ENCODE measurements at regions not wholly inside any gene's neighbourhood (a gene's known extent, or its start where the extent isn't known, plus 50 kb on each side); places are given as distances from the start of the nearest gene placed in this dataset.

DNA sequence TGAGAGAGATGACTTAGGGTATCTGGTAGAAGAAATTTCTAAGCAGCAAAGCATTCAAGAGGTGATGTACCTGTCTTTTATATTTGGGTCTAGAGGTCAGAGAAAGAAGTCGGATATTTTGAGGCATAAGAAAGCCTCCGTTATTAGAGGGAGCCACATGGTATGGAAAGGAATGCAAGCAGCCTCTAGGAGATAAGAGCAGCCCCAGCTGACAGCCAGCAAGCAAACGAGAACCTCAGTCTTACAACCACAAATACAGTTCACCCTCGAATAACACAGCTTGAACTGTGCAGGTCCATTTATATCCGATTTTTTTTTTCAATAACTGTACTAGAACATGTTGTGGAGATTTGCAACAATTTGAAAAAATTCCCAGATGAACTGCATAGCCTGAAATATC is 190.7 kb upstream of the VGLL2 start:
- BruUV-seq (replicated peaks), result no TSS peak
- FAIRE-seq (no peak), DNase-seq (ENCODE audit: low read depth, low spot score) (no peak), ATAC-seq (no peak)
- ChIA-PET POLR2A (no interaction called here), RAD21 (ENCODE audit: unreplicated experiment) (no interaction called here), CTCF (no interaction called here), SMC1A (ENCODE audit: uncharacterized antibody, unreplicated experiment) (no interaction called here)
- Histone ChIP-seq H4K20me1 (ENCODE audit: control insufficient read depth, insufficient read depth) (no peaks in the 10 kb centered on the region), H3K36me3 (ENCODE audit: control insufficient read depth in 2 of 2, insufficient read depth in 2 of 2, low read length in 1 of 2) (no peaks in the 10 kb centered on the region), H3K27me3 (replicated peaks in 1 of 2; ENCODE audit: control insufficient read depth in 2 of 2, insufficient read depth in 2 of 2, low read length in 1 of 2) (no peaks in the 10 kb centered on the region), H3K9me3 (replicated peaks; ENCODE audit: control insufficient read depth, insufficient read depth, low read length) (no peaks in the 10 kb centered on the region), H3K27ac (ENCODE audit: control insufficient read depth, insufficient read depth) (no peak overlapping the region), H2AFZ (ENCODE audit: control insufficient read depth, low read depth, low read length) (no peak overlapping the region), H3K79me2 (ENCODE audit: control insufficient read depth, insufficient read depth, low read length) (no peaks in the 10 kb centered on the region), H3K4me1 (ENCODE audit: control insufficient read depth, insufficient read depth, low read length) (no peaks in the 10 kb centered on the region), H3K9ac (ENCODE audit: control insufficient read depth, insufficient read depth, low read length) (no peak overlapping the region), H3K4me2 (ENCODE audit: control insufficient read depth, insufficient read depth) (no peak overlapping the region), H3K4me3 (no peak overlapping the region)
- in situ Hi-C loops (cut with MboI), result no loop called here
- WGBS (ENCODE audit: insufficient coverage, insufficient replicate concordance, low lambda C conversion rate, missing lambda C conversion rate), result 13% methylated on average over 5 of the region's 5 CpGs
- TF ChIP-seq SREBF2 (IDR thresholded peaks at IDR 0.05; ENCODE audit: low read length) (no peak), EZH2 (IDR thresholded peaks at IDR 0.05; ENCODE audit: borderline replicate concordance, control insufficient read depth, low read depth, low read length) (no peak), ZNF217 (IDR thresholded peaks at IDR 0.05) (no peak), POU2F2 (IDR thresholded peaks at IDR 0.05; ENCODE audit: borderline replicate concordance, low read depth, low read length) (no peak), NBN (IDR thresholded peaks at IDR 0.05) (no peak), STAT3 (IDR thresholded peaks at IDR 0.05; ENCODE audit: low read depth, low read length) (no peak), FOS (IDR thresholded peaks at IDR 0.05; ENCODE audit: borderline replicate concordance, extremely low read depth, insufficient read length) (no peak)
- TF ChIP-seq, protein P1, sequence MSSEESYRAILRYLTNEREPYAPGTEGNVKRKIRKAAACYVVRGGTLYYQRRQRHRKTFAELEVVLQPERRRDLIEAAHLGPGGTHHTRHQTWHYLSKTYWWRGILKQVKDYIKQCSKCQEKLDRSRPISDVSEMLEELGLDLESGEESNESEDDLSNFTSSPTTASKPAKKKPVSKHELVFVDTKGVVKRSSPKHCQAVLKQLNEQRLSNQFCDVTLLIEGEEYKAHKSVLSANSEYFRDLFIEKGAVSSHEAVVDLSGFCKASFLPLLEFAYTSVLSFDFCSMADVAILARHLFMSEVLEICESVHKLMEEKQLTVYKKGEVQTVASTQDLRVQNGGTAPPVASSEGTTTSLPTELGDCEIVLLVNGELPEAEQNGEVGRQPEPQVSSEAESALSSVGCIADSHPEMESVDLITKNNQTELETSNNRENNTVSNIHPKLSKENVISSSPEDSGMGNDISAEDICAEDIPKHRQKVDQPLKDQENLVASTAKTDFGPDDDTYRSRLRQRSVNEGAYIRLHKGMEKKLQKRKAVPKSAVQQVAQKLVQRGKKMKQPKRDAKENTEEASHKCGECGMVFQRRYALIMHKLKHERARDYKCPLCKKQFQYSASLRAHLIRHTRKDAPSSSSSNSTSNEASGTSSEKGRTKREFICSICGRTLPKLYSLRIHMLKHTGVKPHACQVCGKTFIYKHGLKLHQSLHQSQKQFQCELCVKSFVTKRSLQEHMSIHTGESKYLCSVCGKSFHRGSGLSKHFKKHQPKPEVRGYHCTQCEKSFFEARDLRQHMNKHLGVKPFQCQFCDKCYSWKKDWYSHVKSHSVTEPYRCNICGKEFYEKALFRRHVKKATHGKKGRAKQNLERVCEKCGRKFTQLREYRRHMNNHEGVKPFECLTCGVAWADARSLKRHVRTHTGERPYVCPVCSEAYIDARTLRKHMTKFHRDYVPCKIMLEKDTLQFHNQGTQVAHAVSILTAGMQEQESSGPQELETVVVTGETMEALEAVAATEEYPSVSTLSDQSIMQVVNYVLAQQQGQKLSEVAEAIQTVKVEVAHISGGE (CRISPR knock-in tag; IDR thresholded peaks at IDR 0.05), result no peak
- TF ChIP-seq, protein P2, sequence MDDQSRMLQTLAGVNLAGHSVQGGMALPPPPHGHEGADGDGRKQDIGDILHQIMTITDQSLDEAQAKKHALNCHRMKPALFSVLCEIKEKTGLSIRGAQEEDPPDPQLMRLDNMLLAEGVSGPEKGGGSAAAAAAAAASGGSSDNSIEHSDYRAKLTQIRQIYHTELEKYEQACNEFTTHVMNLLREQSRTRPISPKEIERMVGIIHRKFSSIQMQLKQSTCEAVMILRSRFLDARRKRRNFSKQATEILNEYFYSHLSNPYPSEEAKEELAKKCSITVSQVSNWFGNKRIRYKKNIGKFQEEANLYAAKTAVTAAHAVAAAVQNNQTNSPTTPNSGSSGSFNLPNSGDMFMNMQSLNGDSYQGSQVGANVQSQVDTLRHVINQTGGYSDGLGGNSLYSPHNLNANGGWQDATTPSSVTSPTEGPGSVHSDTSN (IDR thresholded peaks at IDR 0.05; ENCODE audit: insufficient replicate concordance, low read depth, low read length), result no peak
- TF ChIP-seq, protein P3, sequence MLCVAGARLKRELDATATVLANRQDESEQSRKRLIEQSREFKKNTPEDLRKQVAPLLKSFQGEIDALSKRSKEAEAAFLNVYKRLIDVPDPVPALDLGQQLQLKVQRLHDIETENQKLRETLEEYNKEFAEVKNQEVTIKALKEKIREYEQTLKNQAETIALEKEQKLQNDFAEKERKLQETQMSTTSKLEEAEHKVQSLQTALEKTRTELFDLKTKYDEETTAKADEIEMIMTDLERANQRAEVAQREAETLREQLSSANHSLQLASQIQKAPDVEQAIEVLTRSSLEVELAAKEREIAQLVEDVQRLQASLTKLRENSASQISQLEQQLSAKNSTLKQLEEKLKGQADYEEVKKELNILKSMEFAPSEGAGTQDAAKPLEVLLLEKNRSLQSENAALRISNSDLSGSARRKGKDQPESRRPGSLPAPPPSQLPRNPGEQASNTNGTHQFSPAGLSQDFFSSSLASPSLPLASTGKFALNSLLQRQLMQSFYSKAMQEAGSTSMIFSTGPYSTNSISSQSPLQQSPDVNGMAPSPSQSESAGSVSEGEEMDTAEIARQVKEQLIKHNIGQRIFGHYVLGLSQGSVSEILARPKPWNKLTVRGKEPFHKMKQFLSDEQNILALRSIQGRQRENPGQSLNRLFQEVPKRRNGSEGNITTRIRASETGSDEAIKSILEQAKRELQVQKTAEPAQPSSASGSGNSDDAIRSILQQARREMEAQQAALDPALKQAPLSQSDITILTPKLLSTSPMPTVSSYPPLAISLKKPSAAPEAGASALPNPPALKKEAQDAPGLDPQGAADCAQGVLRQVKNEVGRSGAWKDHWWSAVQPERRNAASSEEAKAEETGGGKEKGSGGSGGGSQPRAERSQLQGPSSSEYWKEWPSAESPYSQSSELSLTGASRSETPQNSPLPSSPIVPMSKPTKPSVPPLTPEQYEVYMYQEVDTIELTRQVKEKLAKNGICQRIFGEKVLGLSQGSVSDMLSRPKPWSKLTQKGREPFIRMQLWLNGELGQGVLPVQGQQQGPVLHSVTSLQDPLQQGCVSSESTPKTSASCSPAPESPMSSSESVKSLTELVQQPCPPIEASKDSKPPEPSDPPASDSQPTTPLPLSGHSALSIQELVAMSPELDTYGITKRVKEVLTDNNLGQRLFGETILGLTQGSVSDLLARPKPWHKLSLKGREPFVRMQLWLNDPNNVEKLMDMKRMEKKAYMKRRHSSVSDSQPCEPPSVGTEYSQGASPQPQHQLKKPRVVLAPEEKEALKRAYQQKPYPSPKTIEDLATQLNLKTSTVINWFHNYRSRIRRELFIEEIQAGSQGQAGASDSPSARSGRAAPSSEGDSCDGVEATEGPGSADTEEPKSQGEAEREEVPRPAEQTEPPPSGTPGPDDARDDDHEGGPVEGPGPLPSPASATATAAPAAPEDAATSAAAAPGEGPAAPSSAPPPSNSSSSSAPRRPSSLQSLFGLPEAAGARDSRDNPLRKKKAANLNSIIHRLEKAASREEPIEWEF (IDR thresholded peaks at IDR 0.05; ENCODE audit: insufficient replicate concordance, low read depth, low read length), result no peak
- TF ChIP-seq, protein P4, sequence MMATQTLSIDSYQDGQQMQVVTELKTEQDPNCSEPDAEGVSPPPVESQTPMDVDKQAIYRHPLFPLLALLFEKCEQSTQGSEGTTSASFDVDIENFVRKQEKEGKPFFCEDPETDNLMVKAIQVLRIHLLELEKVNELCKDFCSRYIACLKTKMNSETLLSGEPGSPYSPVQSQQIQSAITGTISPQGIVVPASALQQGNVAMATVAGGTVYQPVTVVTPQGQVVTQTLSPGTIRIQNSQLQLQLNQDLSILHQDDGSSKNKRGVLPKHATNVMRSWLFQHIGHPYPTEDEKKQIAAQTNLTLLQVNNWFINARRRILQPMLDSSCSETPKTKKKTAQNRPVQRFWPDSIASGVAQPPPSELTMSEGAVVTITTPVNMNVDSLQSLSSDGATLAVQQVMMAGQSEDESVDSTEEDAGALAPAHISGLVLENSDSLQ (IDR thresholded peaks at IDR 0.05), result no peak
- intact Hi-C loops (cut with micrococcal nuclease; ENCODE audit: unreplicated experiment), result no loop called here
